Keratinocyte (primary cell): ENCODE measurements at regions not wholly inside any gene's neighbourhood (a gene's known extent, or its start where the extent isn't known, plus 50 kb on each side); places are given as distances from the start of the nearest gene placed in this dataset.

Experiments used
- DNase-seq: peaks from one replicate; pipeline ENCODE4 v3.0.0-alpha.2; 2011; ENCODE audit warnings: low read depth, missing footprints, low spot score
- FAIRE-seq: peaks from 2 replicates; lab custom pipeline; 2011; peaks lifted over from hg19 to GRCh38; lab: Jason Lieb, UNC
- H2AFZ ChIP-seq: 2 replicates; pipeline ENCODE4 v1.6.0; 2012; ENCODE audit warnings: low read length, control low read depth, inconsistent platforms; ENCODE audit not compliant: control insufficient read depth
- H3K27ac ChIP-seq: 2 replicates; pipeline ENCODE4 v1.5.1; 2011; ENCODE audit warnings: low read length; ENCODE audit not compliant: control insufficient read depth, insufficient read depth
- H3K27me3 ChIP-seq: 3 replicates; pipeline ENCODE4 v1.6.0; 2011; ENCODE audit warnings: low read length; ENCODE audit not compliant: control insufficient read depth, insufficient read depth; ENCODE audit errors: extremely low read depth
- H3K36me3 ChIP-seq, 2 experiments: 2 replicates in 1 of 2; 3 replicates in 1 of 2; pipeline ENCODE4 v1.5.1; 2011; ENCODE audit warnings: low read length in 2 of 2, mild to moderate bottlenecking in 1 of 2; ENCODE audit not compliant: control insufficient read depth in 2 of 2, insufficient read depth in 2 of 2; ENCODE audit errors: extremely low read depth in 1 of 2
- H3K4me1 ChIP-seq: 3 replicates; pipeline ENCODE4 v1.5.1; 2011; ENCODE audit warnings: low read length; ENCODE audit not compliant: control insufficient read depth, insufficient read depth; ENCODE audit errors: extremely low read depth
- H3K4me2 ChIP-seq: 3 replicates; pipeline ENCODE4 v1.6.0; 2011; ENCODE audit warnings: low read depth, low read length; ENCODE audit not compliant: control insufficient read depth, insufficient read depth; ENCODE audit errors: extremely low read depth
- H3K4me3 ChIP-seq, 3 experiments: fragments of 200-600 bp in 1 of 3; sonication (generic) in 1 of 3; 2 replicates in 2 of 3; 3 replicates in 1 of 3; pipeline ENCODE4 v1.5.1; 2011 to 2016; ENCODE audit warnings: low read length in 3 of 3, mild to moderate bottlenecking in 3 of 3, control low read depth in 2 of 3, inconsistent platforms in 1 of 3, low read depth in 1 of 3, mixed read lengths in 1 of 3, mixed run types in 1 of 3, moderate library complexity in 1 of 3; ENCODE audit not compliant: control insufficient read depth in 2 of 3, insufficient read depth in 2 of 3; ENCODE audit errors: extremely low read depth in 1 of 3
- H3K79me2 ChIP-seq: 2 replicates; pipeline ENCODE4 v1.6.0; 2012; ENCODE audit warnings: low read length; ENCODE audit not compliant: control insufficient read depth, insufficient read depth
- H3K9ac ChIP-seq: 3 replicates; pipeline ENCODE4 v1.6.0; 2011; ENCODE audit warnings: low read length; ENCODE audit not compliant: control insufficient read depth, insufficient read depth; ENCODE audit errors: extremely low read depth
- H3K9me1 ChIP-seq: 3 replicates; pipeline ENCODE4 v1.6.0; 2011; ENCODE audit warnings: low read length; ENCODE audit not compliant: control insufficient read depth, insufficient read depth; ENCODE audit errors: extremely low read depth
- H3K9me3 ChIP-seq: 2 replicates; pipeline ENCODE4 v1.5.1; 2012; ENCODE audit warnings: low read depth, low read length; ENCODE audit not compliant: control insufficient read depth
- H4K20me1 ChIP-seq: 3 replicates; pipeline ENCODE4 v1.6.0; 2011; ENCODE audit warnings: low read length; ENCODE audit not compliant: control insufficient read depth, insufficient read depth; ENCODE audit errors: extremely low read depth
- EZH2 ChIP-seq: IDR thresholded peaks from one replicate; pipeline ENCODE4 v1.6.1; 2012; ENCODE audit warnings: inconsistent platforms, mild to moderate bottlenecking, low read length, moderate library complexity
- dilution Hi-C: fragments of 300-500 bp; cut with MboI; formaldehyde crosslinking; loops from one replicate; pipeline ENCODE4 v1.7.0; 2020; ENCODE audit warnings: low sequenced_read_pairs; ENCODE audit not compliant: extremely low pct_ligation_motif_present
- TF ChIP-seq, protein P1 (sequence below), 3 experiments: IDR thresholded peaks in 1 of 3; conservative IDR thresholded peaks in 1 of 3; optimal IDR thresholded peaks in 1 of 3; 2 replicates in 2 of 3; 3 replicates in 1 of 3; pipeline versions ENCODE3 to v1.5.1; 2011; ENCODE audit warnings: low read length in 3 of 3, mild to moderate bottlenecking in 3 of 3, moderate library complexity in 2 of 3, control low read depth in 1 of 3, inconsistent platforms in 1 of 3; ENCODE audit not compliant: insufficient read depth in 2 of 3; ENCODE audit errors: extremely low read depth in 1 of 3

DNA sequence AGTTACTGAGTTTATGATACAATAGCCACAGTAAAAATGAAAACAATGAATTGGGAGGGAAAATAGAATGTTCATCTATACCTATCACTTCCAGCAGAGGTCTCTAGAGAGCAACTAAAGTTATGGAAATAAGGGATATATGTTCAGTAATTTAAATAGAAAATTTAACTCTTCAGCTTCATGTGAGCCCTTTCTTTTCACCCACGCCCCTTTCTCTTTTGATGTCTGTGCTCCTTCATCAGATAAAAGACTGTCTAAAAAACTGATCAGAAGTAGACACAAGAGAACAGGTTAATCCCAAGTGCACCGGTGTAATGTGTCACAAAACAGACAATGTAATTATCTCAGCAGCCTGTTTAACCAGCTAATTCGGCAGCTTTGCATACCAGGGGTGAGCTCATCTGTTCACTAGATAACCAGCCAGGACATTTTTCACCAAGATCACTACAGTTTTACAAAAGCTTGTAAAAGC lies 238.5 kb upstream of the ERBB4 start:
- Histone ChIP-seq H3K79me2 (no peaks in the 10 kb centered on the region), H4K20me1 (no peaks in the 10 kb centered on the region), H3K36me3 (no peaks in the 10 kb centered on the region), H3K9me3 (no peaks in the 10 kb centered on the region), H3K4me1 (peaks cover 12% of the 10 kb centered on the region), H2AFZ (peak overlapping the region; percentile 82), H3K4me2 (peak overlapping the region; percentile 86), H3K9ac (peak overlapping the region; percentile 44), H3K4me3 (peak overlapping the region in 2 of 3 experiments; percentile 25 to 53), H3K9me1 (no peaks in the 10 kb centered on the region), H3K27ac (peak overlapping the region; percentile 6), H3K27me3 (no peaks in the 10 kb centered on the region)
- TF ChIP-seq, protein P1, sequence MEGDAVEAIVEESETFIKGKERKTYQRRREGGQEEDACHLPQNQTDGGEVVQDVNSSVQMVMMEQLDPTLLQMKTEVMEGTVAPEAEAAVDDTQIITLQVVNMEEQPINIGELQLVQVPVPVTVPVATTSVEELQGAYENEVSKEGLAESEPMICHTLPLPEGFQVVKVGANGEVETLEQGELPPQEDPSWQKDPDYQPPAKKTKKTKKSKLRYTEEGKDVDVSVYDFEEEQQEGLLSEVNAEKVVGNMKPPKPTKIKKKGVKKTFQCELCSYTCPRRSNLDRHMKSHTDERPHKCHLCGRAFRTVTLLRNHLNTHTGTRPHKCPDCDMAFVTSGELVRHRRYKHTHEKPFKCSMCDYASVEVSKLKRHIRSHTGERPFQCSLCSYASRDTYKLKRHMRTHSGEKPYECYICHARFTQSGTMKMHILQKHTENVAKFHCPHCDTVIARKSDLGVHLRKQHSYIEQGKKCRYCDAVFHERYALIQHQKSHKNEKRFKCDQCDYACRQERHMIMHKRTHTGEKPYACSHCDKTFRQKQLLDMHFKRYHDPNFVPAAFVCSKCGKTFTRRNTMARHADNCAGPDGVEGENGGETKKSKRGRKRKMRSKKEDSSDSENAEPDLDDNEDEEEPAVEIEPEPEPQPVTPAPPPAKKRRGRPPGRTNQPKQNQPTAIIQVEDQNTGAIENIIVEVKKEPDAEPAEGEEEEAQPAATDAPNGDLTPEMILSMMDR (optimal IDR thresholded peaks at IDR 0.05 in 1 of 3, IDR thresholded peaks at IDR 0.05 in 1 of 3, conservative IDR thresholded peaks at IDR 0.05 in 1 of 3; ENCODE audit: extremely low read depth in 1 of 3, insufficient read depth in 2 of 3, low read length in 3 of 3), result peak in 2 of 3 experiments; percentile 36 to 42
- TF ChIP-seq EZH2, result no peak
- peak; percentile 90 for FAIRE-seq
- dilution Hi-C loops, result no loop called here
- DNase-seq, result peak; percentile 7

DNA sequence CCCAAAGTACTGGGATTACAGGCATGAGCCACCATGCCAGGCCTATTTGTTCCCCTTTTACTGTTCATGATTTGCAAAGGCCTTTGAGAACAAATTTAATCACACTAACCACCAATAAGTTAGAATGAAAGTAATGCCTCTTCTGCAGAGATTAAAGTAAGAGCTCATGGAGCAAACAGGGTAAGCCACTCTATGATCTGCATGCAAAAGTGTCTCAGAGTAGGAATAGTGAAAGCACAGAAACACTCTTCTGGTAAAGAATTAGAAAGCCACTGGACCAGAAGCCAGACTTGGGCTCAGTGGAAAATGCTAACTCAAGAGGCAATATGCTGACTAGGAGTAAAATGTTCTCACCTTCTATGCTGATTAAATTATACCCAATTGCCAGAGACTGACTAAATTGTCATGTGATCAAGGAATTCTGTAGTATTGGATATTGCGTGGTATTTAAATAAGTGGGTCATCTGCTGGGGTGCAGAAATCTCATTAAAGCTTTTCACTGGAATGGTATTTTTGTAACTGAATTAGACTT lies 235.3 kb upstream of the ERBB4 start:
- no peak overlapping the region for H2AFZ ChIP-seq
- no peak overlapping the region for H3K9ac ChIP-seq
- no peak overlapping the region for H3K4me3 ChIP-seq
- no peak overlapping the region for H3K4me2 ChIP-seq
- H3K36me3 ChIP-seq, result no peaks in the 10 kb centered on the region
- DNase-seq (no peak), FAIRE-seq (no peak)
- H3K9me1 ChIP-seq, result no peaks in the 10 kb centered on the region
- H3K27me3 ChIP-seq, result no peaks in the 10 kb centered on the region
- no peaks in the 10 kb centered on the region for H3K79me2 ChIP-seq
- no peaks in the 10 kb centered on the region for H3K9me3 ChIP-seq
- peaks cover 11% of the 10 kb centered on the region for H3K4me1 ChIP-seq
- H3K27ac ChIP-seq, result no peak overlapping the region
- dilution Hi-C loops, result no loop called here
- no peaks in the 10 kb centered on the region for H4K20me1 ChIP-seq
- TF ChIP-seq EZH2, result no peak

DNA sequence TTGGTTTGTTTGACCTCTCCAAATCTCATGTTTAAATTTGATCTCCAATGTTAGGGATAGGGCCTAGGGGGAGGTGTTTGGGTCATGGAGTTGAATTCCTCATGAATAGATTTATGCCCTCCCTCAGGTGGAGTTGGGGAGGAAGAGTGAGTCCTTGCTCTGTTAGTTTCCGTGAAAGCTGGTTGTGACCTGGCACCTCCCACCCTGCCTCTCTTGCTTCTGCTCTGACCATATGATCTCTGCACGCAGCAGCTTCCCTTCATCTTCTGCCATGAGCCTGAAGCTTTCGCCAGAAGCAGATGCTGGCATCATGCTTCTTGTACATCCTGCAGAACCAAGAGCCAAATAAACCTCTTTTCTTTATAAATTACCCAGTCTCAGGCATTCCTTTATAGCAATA lies 231.6 kb upstream of the ERBB4 start:
- Histone ChIP-seq H3K79me2 (no peaks in the 10 kb centered on the region), H3K4me3 (no peak overlapping the region), H3K4me1 (no peaks in the 10 kb centered on the region), H3K27me3 (no peaks in the 10 kb centered on the region), H4K20me1 (no peaks in the 10 kb centered on the region), H3K4me2 (no peak overlapping the region), H3K9ac (no peak overlapping the region), H3K36me3 (no peaks in the 10 kb centered on the region), H2AFZ (no peak overlapping the region), H3K27ac (no peak overlapping the region), H3K9me1 (no peaks in the 10 kb centered on the region), H3K9me3 (no peaks in the 10 kb centered on the region)
- dilution Hi-C loops, result no loop called here
- FAIRE-seq (no peak), DNase-seq (no peak)
- TF ChIP-seq, protein P1 (optimal IDR thresholded peaks at IDR 0.05 in 1 of 3, IDR thresholded peaks at IDR 0.05 in 1 of 3, conservative IDR thresholded peaks at IDR 0.05 in 1 of 3; ENCODE audit: extremely low read depth in 1 of 3, insufficient read depth in 2 of 3, low read length in 3 of 3), result no peak
- TF ChIP-seq EZH2, result no peak
